NCI-H128 (cell line): ENCODE measurements at regions not wholly inside any gene's neighbourhood (a gene's known extent, or its start where the extent isn't known, plus 50 kb on each side); places are given as distances from the start of the nearest gene placed in this dataset.

Source experiments
- DNase-seq: peaks from one replicate; lab custom pipeline; 2025; ENCODE audit not compliant: unreplicated experiment; lab: John Stamatoyannopoulos, UW

DNA sequence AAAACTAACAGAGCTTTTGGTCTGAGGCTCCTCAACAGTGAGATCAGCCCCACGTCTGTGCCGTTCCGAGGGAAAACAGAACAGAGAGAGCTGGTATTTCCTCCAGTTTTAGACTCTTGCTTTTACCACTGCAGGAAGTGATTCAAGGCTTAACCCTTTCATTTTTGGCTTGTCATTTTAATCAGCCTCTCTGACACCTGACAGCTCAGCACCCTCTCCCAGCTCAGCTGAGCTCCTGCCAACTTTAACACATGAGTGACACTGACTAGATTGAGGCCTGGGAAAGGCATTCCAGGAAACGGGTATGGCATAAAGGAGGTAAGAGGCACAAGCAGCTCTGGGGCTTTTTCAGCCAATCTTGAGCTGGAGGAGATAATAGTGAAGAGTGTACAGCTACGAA lies 239.4 kb upstream of the SKOR2 start:
- no peak for DNase-seq

- DNase-seq = no peak
Measured at GRCh38 chr18:47485221-47485797, 233.8 kb upstream of the SKOR2 start.

DNA sequence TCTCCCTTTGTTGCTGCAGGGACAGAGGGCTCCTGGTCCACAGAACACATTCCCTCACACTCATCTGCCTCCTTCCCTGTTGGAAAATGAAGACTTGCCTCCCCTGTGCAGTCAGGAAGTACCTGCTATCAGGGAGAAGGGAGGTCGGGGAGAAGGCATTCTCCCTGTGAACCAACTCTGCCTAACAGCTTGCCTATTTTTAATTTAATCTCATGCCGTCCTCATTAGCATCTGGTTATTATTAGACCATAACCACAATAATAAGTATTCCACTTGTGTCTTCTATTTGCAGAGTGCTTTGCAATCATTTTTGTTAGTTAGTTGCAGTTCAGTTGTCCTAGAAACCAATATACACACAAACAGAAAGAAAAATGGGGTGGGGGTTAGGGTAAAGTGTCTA lies 232.6 kb upstream of the SKOR2 start:
- no peak for DNase-seq

- DNase-seq = no peak
Measured at GRCh38 chr18:47480166-47480565, 228.7 kb upstream of the SKOR2 start.

GRCh38 chr18:47471784-47472183 lies 220.3 kb upstream of the SKOR2 start:
- DNase-seq = no peak

GRCh38 chr18:47470941-47471340 lies 219.5 kb upstream of the SKOR2 start:
- no peak for DNase-seq

DNA sequence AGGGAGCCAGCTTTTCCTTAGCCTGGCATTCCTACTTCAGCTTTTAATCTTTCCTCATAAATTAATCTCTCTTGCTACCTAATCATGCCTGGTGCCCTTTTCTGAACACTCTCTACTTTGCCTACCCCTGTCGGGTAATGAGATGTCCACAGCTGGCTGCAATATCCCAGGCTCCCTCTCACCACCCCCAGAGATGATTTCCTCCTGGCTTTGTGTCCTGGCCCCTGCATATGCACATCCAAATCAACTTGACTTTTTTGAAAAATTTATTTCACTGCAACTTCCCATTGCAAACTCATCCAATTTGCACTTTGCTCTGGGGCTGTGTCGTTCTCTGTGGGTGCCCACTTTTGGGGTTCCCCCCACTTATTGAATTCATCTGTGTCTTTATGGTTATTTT lies 218.1 kb upstream of the SKOR2 start:
- no peak for DNase-seq

DNA sequence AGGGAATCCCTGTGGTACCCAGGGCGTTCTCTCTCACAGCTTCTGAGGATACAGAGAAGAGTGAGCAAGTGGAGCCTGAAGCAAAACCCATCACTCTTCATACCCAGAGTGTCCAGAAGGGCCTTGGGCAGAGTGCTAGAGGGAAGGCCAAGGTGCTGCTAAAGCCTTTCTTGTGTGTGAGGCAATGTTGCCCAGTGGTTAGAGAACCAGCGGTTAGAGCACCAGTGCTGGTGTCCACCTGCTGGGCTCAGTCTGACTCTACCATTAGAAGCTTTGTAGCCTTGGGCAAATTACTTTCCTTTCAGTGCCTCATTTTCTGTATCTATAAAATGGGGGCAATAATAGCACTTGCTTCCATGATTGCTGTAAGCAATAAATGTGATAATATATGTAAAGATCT lies 210.5 kb upstream of the SKOR2 start:
- DNase-seq = no peak

DNA sequence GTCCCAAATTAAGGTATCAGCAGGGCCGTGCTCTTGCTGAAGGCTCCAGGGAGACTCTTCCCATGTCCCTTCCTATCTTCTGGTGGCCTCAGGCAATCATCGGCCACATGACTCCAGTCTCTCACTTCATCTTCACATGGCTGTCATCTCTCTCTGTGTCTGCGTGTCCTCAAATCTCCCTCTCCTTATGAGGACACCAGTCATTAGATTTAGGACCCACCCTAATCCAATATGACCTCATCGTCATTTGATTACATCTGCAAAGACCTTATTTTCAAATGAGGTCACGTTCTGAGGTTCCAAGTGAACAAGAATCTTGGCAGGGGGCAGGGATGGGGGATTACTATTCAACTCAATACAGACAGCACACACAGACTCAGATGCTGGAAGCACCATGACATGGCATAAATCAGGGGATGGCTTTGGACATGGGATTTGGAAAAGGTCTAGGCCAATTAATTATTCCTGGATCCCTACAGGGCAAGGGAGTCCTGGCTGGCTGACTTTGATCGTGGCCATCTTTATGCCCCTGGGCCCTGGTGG lies 210.0 kb upstream of the SKOR2 start:
- DNase-seq = no peak

DNA sequence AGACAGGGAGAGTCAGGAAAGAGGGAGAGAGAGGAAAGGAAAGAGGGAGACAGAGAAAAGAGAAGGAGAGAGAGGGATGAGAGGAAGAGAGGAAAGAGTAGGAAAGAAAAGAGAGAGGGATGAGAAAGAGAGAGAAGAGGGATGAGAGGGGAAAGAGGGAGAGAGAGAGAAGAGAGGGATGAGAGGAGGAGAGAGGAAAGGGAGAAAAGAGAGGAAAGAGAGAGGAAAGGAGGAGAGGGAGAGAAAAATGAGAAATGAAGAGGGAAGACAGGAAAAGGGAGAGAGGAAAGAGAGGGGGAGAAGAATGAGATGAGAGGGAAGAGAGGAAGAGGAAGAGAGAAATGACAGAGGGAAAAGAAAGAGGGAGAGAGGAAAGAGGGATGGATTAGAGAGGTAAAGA lies 207.0 kb upstream of the SKOR2 start:
- DNase-seq = no peak

DNA sequence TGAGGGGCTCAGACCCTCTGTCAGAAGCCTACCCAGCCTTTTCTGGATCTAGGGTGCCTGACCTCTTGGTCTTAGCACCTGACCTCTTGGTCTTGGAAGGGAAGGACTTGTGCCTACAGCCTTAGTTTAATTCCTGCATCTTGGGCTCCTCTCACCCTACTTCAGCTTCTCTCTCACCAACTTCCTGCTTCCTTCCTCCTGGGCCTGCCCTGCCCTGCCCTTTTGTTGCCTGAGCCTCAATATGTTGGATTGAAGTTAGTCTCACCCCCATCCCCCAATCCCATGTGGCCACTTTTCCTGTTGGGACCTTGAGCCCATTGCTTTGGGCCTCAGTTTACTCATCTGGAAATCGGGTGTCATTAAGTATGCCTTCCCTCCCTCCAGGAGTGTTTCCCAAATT lies 206.2 kb upstream of the SKOR2 start:
- DNase-seq = no peak

GRCh38 chr18:47453038-47453437 lies 201.6 kb upstream of the SKOR2 start:
- no peak for DNase-seq

DNA sequence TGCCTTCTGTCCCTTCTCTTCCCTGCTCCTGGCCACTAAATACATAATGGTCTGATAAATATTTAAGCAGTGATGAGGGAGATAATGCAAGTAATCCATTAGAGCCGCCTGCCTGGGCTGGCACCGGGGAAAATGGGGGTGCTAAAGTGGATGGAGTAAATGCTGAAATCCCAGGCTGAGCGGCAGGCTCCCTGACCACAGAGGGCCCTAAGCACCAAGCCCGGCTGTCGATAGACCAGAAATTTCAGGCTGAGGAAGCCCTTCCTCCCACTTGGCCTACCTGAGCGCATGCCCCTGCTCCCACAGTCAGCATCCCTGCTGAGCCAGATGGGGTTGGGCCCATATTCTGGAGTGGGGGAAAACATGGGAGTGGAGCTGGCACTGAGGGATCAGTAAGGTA lies 197.5 kb upstream of the SKOR2 start:
- no peak for DNase-seq

DNA sequence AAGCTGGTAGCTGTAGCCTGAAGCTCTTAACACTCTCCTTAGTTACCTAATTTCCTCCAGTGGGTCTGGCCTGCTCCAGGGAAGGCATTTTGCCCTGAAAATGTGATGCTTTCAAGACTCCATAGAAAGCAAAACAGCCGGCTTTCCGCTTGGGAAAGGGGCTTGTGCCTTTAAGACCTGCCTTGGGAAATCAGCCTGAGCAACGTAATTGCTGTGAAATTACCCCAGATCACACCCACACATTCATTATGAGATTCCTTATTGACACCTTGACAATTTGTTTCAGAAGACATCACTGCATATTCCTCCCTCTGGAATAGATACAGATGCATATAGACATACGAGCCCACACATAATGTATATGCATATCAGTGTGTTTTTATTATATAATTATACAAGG lies 190.5 kb upstream of the SKOR2 start:
- DNase-seq = no peak

GRCh38 chr18:47438001-47438400 lies 186.5 kb upstream of the SKOR2 start:
- DNase-seq = no peak

DNA sequence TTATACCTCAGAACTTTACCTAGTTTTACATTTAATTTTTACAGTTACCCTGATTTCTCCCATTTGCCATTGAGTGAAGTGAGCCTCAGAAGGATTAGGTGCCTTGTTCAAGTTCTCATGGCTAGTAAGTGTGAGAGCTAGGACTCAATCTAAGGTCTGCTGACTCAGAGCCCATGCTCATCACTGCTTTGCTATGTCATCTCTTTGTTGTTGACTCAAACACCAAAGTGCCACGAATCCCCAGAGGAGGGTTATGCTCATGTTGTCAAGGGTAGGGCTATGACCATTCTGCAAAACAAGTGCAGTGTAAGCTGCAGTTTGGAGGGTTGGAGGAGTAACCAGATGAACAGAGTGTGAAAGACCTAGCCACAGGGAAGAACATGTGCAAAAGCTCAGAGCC lies 185.4 kb upstream of the SKOR2 start:
- no peak for DNase-seq

- DNase-seq = no peak
Measured at GRCh38 chr18:47434214-47434746, 182.8 kb upstream of the SKOR2 start.

GRCh38 chr18:47427923-47428637 lies 176.6 kb upstream of the SKOR2 start:
- DNase-seq = no peak

DNA sequence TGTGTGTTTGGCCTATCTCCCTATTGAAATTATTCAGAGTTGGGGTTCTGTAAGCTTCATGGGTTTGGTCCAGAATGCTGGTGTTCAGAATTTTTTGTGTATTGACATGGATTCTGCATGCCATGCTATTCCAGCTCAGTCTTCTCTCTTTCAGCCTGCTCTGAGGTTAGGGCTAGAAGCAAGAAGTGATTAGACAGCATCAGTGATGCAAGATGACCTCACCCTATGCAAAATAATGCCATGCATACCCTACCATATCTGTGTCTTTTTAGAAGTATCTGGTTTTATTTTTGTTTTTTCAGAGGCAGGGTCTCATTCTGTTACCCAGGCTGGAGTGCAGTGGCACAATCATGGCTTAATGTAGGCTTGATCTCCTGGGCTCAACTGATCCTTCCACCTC lies 175.6 kb upstream of the SKOR2 start:
- DNase-seq = no peak

DNA sequence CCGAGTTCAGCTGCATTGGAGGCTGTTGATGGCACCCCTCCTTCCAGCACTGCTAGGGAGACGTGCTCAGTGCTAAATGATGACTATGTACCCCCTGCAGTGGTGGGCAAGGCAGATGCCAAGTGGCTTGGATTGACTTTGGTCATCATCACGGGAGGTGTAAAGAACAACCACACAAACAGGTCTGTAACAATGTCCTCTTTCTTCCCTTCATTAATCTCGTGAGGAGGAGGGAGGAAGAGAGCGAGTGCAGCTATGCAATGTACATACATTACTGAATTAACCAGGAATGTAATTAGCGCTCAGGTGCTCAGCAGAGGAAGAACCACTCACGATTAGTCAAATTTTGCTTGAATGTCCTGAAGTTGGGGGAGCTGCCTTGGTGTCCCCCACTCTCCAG lies 173.9 kb upstream of the SKOR2 start:
- no peak for DNase-seq

GRCh38 chr18:47422524-47422923 lies 171.1 kb upstream of the SKOR2 start:
- no peak for DNase-seq

DNA sequence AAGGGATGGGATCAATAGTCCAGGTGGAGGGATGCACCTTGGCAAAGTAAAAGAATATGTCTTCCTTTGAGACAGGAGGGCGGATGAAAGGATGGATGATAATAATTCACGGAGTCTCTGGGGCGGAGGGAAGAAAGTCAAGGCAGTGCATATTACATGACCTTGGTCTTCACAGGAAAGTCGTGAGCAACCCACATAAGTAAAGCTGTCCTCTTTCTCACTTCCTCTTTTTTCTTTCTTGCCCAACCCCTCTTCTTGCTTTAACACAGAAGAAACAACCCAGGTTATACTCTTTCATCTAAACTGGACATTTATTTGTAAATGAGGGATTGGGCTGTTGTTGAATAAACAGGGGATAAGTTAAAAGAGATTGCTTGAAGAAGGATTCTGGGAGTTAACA lies 168.7 kb upstream of the SKOR2 start:
- no peak for DNase-seq

- no peak for DNase-seq
Measured at GRCh38 chr18:47418746-47419145, 167.3 kb upstream of the SKOR2 start.
